ENCODE measurements at regions not wholly inside any gene's neighbourhood (a gene's known extent, or its start where the extent isn't known, plus 50 kb on each side); places are given as distances from the start of the nearest gene placed in this dataset.

GRCh38 chr16:14368399-14368798, 261.7 kb downstream of the PARN start:
- no peak for TF ChIP-seq CTCF (conservative IDR thresholded peaks at IDR 0.05)
- Mint-ChIP-seq H3K27me3 (ENCODE audit: insufficient read depth) (no peaks in the 10 kb centered on the region), H3K4me1 (no peaks in the 10 kb centered on the region), H3K9me3 (no peaks in the 10 kb centered on the region), H3K4me3 (no peak overlapping the region), H3K27ac (no peak overlapping the region), H3K36me3 (ENCODE audit: low read depth) (no peaks in the 10 kb centered on the region)
- no peak overlapping the region for H3K27ac ChIP-seq (ENCODE audit: low read depth, low read length)
- DNase-seq = no peak
- no peaks in the 10 kb centered on the region for H3K4me1 ChIP-seq (ENCODE audit: control insufficient read depth, insufficient read depth, low read length)
- no peaks in the 10 kb centered on the region for H3K36me3 ChIP-seq (ENCODE audit: control insufficient read depth, insufficient read depth, low read length)
- H3K9ac ChIP-seq (ENCODE audit: extremely low read depth, low read length, poor library complexity, severe bottlenecking) = no peak overlapping the region
- H3K9me3 ChIP-seq (ENCODE audit: control insufficient read depth, low read length) = no peaks in the 10 kb centered on the region
- H3K4me3 ChIP-seq (ENCODE audit: low read length) = no peak overlapping the region
- no peaks in the 10 kb centered on the region for H3K27me3 ChIP-seq (ENCODE audit: control insufficient read depth, insufficient read depth, low read length, poor library complexity, severe bottlenecking)
- WGBS, 2 experiments (ENCODE audit: insufficient coverage in 1 of 2, insufficient read length in 1 of 2) = 84 to 94% methylated on average over 3 of the region's 3 CpGs

- Mint-ChIP-seq H3K27ac (no peak overlapping the region), H3K4me1 (no peaks in the 10 kb centered on the region), H3K4me3 (no peak overlapping the region), H3K36me3 (ENCODE audit: low read depth) (no peaks in the 10 kb centered on the region), H3K9me3 (no peaks in the 10 kb centered on the region), H3K27me3 (ENCODE audit: insufficient read depth) (no peaks in the 10 kb centered on the region)
- H3K27ac ChIP-seq (ENCODE audit: low read depth, low read length) = no peak overlapping the region
- H3K9ac ChIP-seq (ENCODE audit: extremely low read depth, low read length, poor library complexity, severe bottlenecking) = no peak overlapping the region
- H3K4me1 ChIP-seq (ENCODE audit: control insufficient read depth, insufficient read depth, low read length) = no peaks in the 10 kb centered on the region
- no peak for DNase-seq
- no peaks in the 10 kb centered on the region for H3K9me3 ChIP-seq (ENCODE audit: control insufficient read depth, low read length)
- no peaks in the 10 kb centered on the region for H3K36me3 ChIP-seq (ENCODE audit: control insufficient read depth, insufficient read depth, low read length)
- H3K27me3 ChIP-seq (ENCODE audit: control insufficient read depth, insufficient read depth, low read length, poor library complexity, severe bottlenecking) = no peaks in the 10 kb centered on the region
- WGBS, 2 experiments (ENCODE audit: insufficient coverage in 1 of 2, insufficient read length in 1 of 2) = 93 to 94% methylated on average over 3 to 10 of the region's 10 CpGs
- no peak for TF ChIP-seq CTCF (conservative IDR thresholded peaks at IDR 0.05)
- no peak overlapping the region for H3K4me3 ChIP-seq (ENCODE audit: low read length)
Observed at GRCh38 chr16:14366974-14367707, 262.9 kb downstream of the PARN start.

GRCh38 chr16:14366447-14366846, 263.6 kb downstream of the PARN start:
- Histone ChIP-seq H3K9me3 (ENCODE audit: control insufficient read depth, low read length) (no peaks in the 10 kb centered on the region), H3K36me3 (ENCODE audit: control insufficient read depth, insufficient read depth, low read length) (no peaks in the 10 kb centered on the region), H3K9ac (ENCODE audit: extremely low read depth, low read length, poor library complexity, severe bottlenecking) (no peak overlapping the region), H3K4me1 (ENCODE audit: control insufficient read depth, insufficient read depth, low read length) (no peaks in the 10 kb centered on the region), H3K27ac (ENCODE audit: low read depth, low read length) (no peak overlapping the region), H3K27me3 (ENCODE audit: control insufficient read depth, insufficient read depth, low read length, poor library complexity, severe bottlenecking) (no peaks in the 10 kb centered on the region), H3K4me3 (ENCODE audit: low read length) (no peak overlapping the region)
- H3K36me3 Mint-ChIP-seq (ENCODE audit: low read depth) = no peaks in the 10 kb centered on the region
- H3K4me3 Mint-ChIP-seq = no peak overlapping the region
- no peak for TF ChIP-seq CTCF (conservative IDR thresholded peaks at IDR 0.05)
- H3K9me3 Mint-ChIP-seq = no peaks in the 10 kb centered on the region
- 89 to 95% methylated on average over 6 to 7 of the region's 7 CpGs for WGBS, 2 experiments (ENCODE audit: insufficient coverage in 1 of 2, insufficient read length in 1 of 2)
- no peak overlapping the region for H3K27ac Mint-ChIP-seq
- no peaks in the 10 kb centered on the region for H3K27me3 Mint-ChIP-seq (ENCODE audit: insufficient read depth)
- DNase-seq = no peak
- no peaks in the 10 kb centered on the region for H3K4me1 Mint-ChIP-seq
